ENCODE measurements at regions not wholly inside any gene's neighbourhood (a gene's known extent, or its start where the extent isn't known, plus 50 kb on each side); places are given as distances from the start of the nearest gene placed in this dataset.

GRCh38 chr4:23717528-23718248, 172.2 kb downstream of the PPARGC1A start:
- no peaks in the 10 kb centered on the region for H3K36me3 ChIP-seq (ENCODE audit: insufficient read depth in 1 of 2, low read depth in 1 of 2)
- H3K27ac ChIP-seq = no peak overlapping the region
- H3K27me3 ChIP-seq (ENCODE audit: insufficient read depth in 3 of 3, low read length in 2 of 3) = no peaks in the 10 kb centered on the region
- ATAC-seq (peak in 1 of 4 donors; percentile 61), DNase-seq (no peak)
- no peak overlapping the region for H3K4me3 ChIP-seq
- H3K4me1 ChIP-seq = no peaks in the 10 kb centered on the region
- H3K9me3 ChIP-seq = no peaks in the 10 kb centered on the region
- peak; percentile 40 for TF ChIP-seq CTCF (IDR thresholded peaks at IDR 0.05)
- intact Hi-C loops (cut with DNase I) = no loop called here
- WGBS, 3 donors = 90 to 92% (median 91%) methylated on average over 5 of the region's 5 CpGs

GRCh38 chr4:23710298-23710697, 179.5 kb downstream of the PPARGC1A start:
- intact Hi-C loops (cut with DNase I) = no loop called here
- Histone ChIP-seq H3K27me3 (ENCODE audit: insufficient read depth in 3 of 3, low read length in 2 of 3) (no peaks in the 10 kb centered on the region), H3K9me3 (no peaks in the 10 kb centered on the region), H3K4me1 (no peaks in the 10 kb centered on the region), H3K4me3 (no peak overlapping the region), H3K36me3 (ENCODE audit: insufficient read depth in 1 of 2, low read depth in 1 of 2) (no peaks in the 10 kb centered on the region), H3K27ac (no peak overlapping the region)
- WGBS, 3 donors = 94 to 100% (median 99%) methylated on average over 1 of the region's 1 CpG
- ATAC-seq (no peak), DNase-seq (no peak)
- TF ChIP-seq CTCF (IDR thresholded peaks at IDR 0.05) = no peak

GRCh38 chr4:23707652-23708026, 182.2 kb downstream of the PPARGC1A start:
- ATAC-seq (no peak), DNase-seq (no peak)
- TF ChIP-seq CTCF (IDR thresholded peaks at IDR 0.05) = no peak
- Histone ChIP-seq H3K9me3 (no peaks in the 10 kb centered on the region), H3K27me3 (ENCODE audit: insufficient read depth in 3 of 3, low read length in 2 of 3) (no peaks in the 10 kb centered on the region), H3K4me1 (no peaks in the 10 kb centered on the region), H3K4me3 (no peak overlapping the region), H3K27ac (no peak overlapping the region), H3K36me3 (ENCODE audit: insufficient read depth in 1 of 2, low read depth in 1 of 2) (no peaks in the 10 kb centered on the region)
- intact Hi-C loops (cut with DNase I) = loop anchor here in 1 of 2 donors (10.0 kb wide), 1 partner anchor 343 kb away; no protein-coding TSS in a partner anchor
- 92 to 96% (median 96%) methylated on average over 2 of the region's 2 CpGs for WGBS, 3 donors

GRCh38 chr4:23706972-23707651, 182.7 kb downstream of the PPARGC1A start:
- H3K4me3 ChIP-seq = no peak overlapping the region
- no peak for ATAC-seq
- H3K9me3 ChIP-seq = no peaks in the 10 kb centered on the region
- intact Hi-C loops (cut with DNase I) = loop anchor here in 1 of 2 donors (10.0 kb wide), 1 partner anchor 342 kb away; no protein-coding TSS in a partner anchor
- no peaks in the 10 kb centered on the region for H3K4me1 ChIP-seq
- no peak for TF ChIP-seq CTCF (IDR thresholded peaks at IDR 0.05)
- DNase-seq = no peak
- no peaks in the 10 kb centered on the region for H3K27me3 ChIP-seq (ENCODE audit: insufficient read depth in 3 of 3, low read length in 2 of 3)
- no peaks in the 10 kb centered on the region for H3K36me3 ChIP-seq (ENCODE audit: insufficient read depth in 1 of 2, low read depth in 1 of 2)
- H3K27ac ChIP-seq = no peak overlapping the region
- WGBS, 3 donors = 77 to 87% (median 83%) methylated on average over 4 of the region's 4 CpGs

Data from psoas muscle (tissue), 7 donors.